GM23338 (cell line): ENCODE measurements at regions not wholly inside any gene's neighbourhood (a gene's known extent, or its start where the extent isn't known, plus 50 kb on each side); places are given as distances from the start of the nearest gene placed in this dataset.

Experiments
- CREB1 ChIP-seq: fragments of 250-450 bp; sonication (Bioruptor Pico); IDR thresholded peaks from 2 replicates; pipeline ENCODE4 v1.5.0; 2020; ENCODE audit warnings: low read depth, mild to moderate bottlenecking, moderate library complexity
- CTCF ChIP-seq, 2 experiments: fragments of 200-600 bp in 1 of 2; sonication (generic) in 1 of 2; conservative IDR thresholded peaks; 2 replicates each; pipeline versions ENCODE4 v1.5.1 to v1.6.1; 2016 to 2017; ENCODE audit warnings: antibody characterized with exemption in 2 of 2, low read depth in 2 of 2, mild to moderate bottlenecking in 2 of 2, moderate library complexity in 1 of 2
- ETS1 ChIP-seq: IDR thresholded peaks from 2 replicates; pipeline ENCODE4 v1.6.1; 2016; ENCODE audit warnings: antibody characterized with exemption
- EZH2 ChIP-seq: fragments of 200-600 bp; sonication (generic); IDR thresholded peaks from one replicate; pipeline ENCODE4 v1.8.0; 2017; ENCODE audit warnings: antibody characterized with exemption, mild to moderate bottlenecking, low read depth; ENCODE audit not compliant: unreplicated experiment
- EZH2phosphoT487 ChIP-seq: fragments of 200-600 bp; sonication (generic); IDR thresholded peaks from one replicate; pipeline ENCODE4 v1.8.1; 2018; ENCODE audit warnings: antibody characterized with exemption; ENCODE audit not compliant: unreplicated experiment
- JUNB ChIP-seq: IDR thresholded peaks from one replicate; pipeline ENCODE4 v1.6.1; 2016; ENCODE audit warnings: antibody characterized with exemption; ENCODE audit not compliant: unreplicated experiment
- NANOG ChIP-seq: IDR thresholded peaks from 2 replicates; pipeline ENCODE4 v1.6.1; 2016; ENCODE audit warnings: antibody characterized with exemption, borderline replicate concordance
- POLR2AphosphoS5 ChIP-seq: IDR thresholded peaks from 2 replicates; pipeline ENCODE4 v1.6.1; 2016; ENCODE audit warnings: antibody characterized with exemption, low read depth
- REST ChIP-seq: IDR thresholded peaks from one replicate; pipeline ENCODE4 v1.6.1; 2018; ENCODE audit warnings: antibody characterized with exemption; ENCODE audit not compliant: unreplicated experiment
- STAT1 ChIP-seq: IDR thresholded peaks from one replicate; pipeline ENCODE4 v1.6.1; 2016; ENCODE audit warnings: antibody characterized with exemption; ENCODE audit not compliant: unreplicated experiment
- ZNF331 ChIP-seq: fragments of 250-450 bp; sonication (Bioruptor Pico); IDR thresholded peaks from 2 replicates; pipeline ENCODE4 v1.5.0; 2020; ENCODE audit warnings: low read depth, mild to moderate bottlenecking, moderate library complexity
- ZNF462 ChIP-seq: fragments of 250-450 bp; sonication (Bioruptor Pico); IDR thresholded peaks from 2 replicates; pipeline ENCODE4 v1.5.0; 2020; ENCODE audit warnings: mild to moderate bottlenecking, moderate library complexity

GRCh38 chr4:89639395-89639794 is 197.6 kb downstream of the SNCA start:
- TF ChIP-seq CTCF (conservative IDR thresholded peaks at IDR 0.05; ENCODE audit: low read depth in 2 of 2) (no peak), EZH2phosphoT487 (no peak), EZH2 (no peak), POLR2AphosphoS5 (no peak), ZNF462 (CRISPR knock-in tag) (no peak), CREB1 (CRISPR knock-in tag) (no peak), NANOG (no peak), REST (no peak), ZNF331 (CRISPR knock-in tag) (no peak), JUNB (no peak), STAT1 (no peak), ETS1 (no peak)
